Nephron (organoid): ENCODE measurements at regions not wholly inside any gene's neighbourhood (a gene's known extent, or its start where the extent isn't known, plus 50 kb on each side); places are given as distances from the start of the nearest gene placed in this dataset.

Experiments
- H3K27ac Mint-ChIP-seq, 3 experiments: 2 replicates each; pipeline ENCODE4 v1.8.0; 2020; ENCODE audit warnings: mixed read lengths in 3 of 3, mild to moderate bottlenecking in 2 of 3, moderate library complexity in 1 of 3
- H3K27me3 Mint-ChIP-seq: 2 replicates; pipeline ENCODE4 v1.8.0; 2021; ENCODE audit warnings: low read depth, mild to moderate bottlenecking, moderate library complexity, mixed read lengths
- H3K36me3 Mint-ChIP-seq: 2 replicates; pipeline ENCODE4 v1.8.0; 2020; ENCODE audit warnings: low read depth, mixed read lengths
- H3K4me1 Mint-ChIP-seq: 2 replicates; pipeline ENCODE4 v1.8.0; 2020; ENCODE audit warnings: mixed read lengths
- H3K4me3 Mint-ChIP-seq, 3 experiments: 2 replicates each; pipeline ENCODE4 v1.8.0; 2020; ENCODE audit warnings: mild to moderate bottlenecking in 3 of 3, mixed read lengths in 3 of 3, moderate library complexity in 2 of 3
- H3K9me3 Mint-ChIP-seq: 2 replicates; pipeline ENCODE4 v1.8.0; 2020; ENCODE audit warnings: mixed read lengths
- CTCF ChIP-seq, 3 experiments: fragments of 200-600 bp; sonication (generic); IDR thresholded peaks; one replicate each; pipeline ENCODE4 v1.5.0; 2021; ENCODE audit warnings: antibody characterized with exemption in 3 of 3; ENCODE audit not compliant: unreplicated experiment in 3 of 3

- H3K9me3 Mint-ChIP-seq = peaks cover 2% of the 10 kb centered on the region
- TF ChIP-seq CTCF (IDR thresholded peaks at IDR 0.05; ENCODE audit: unreplicated experiment in 3 of 3) = no peak
- H3K27ac Mint-ChIP-seq = no peak overlapping the region
- peaks cover 42% of the 10 kb centered on the region for H3K4me1 Mint-ChIP-seq
- H3K27me3 Mint-ChIP-seq = no peaks in the 10 kb centered on the region
- no peak overlapping the region for H3K4me3 Mint-ChIP-seq
- H3K36me3 Mint-ChIP-seq = no peaks in the 10 kb centered on the region
These were observed 392.8 kb downstream of the AASDHPPT start for GRCh38 chr11:106470230-106470629.

GRCh38 chr11:106471276-106471675, 393.8 kb downstream of the AASDHPPT start:
- H3K27ac Mint-ChIP-seq = peak overlapping the region; percentile 1 to 48 (median 21)
- no peak for TF ChIP-seq CTCF (IDR thresholded peaks at IDR 0.05; ENCODE audit: unreplicated experiment in 3 of 3)
- peaks cover 2% of the 10 kb centered on the region for H3K9me3 Mint-ChIP-seq
- H3K4me1 Mint-ChIP-seq = peaks cover 32% of the 10 kb centered on the region
- H3K36me3 Mint-ChIP-seq = no peaks in the 10 kb centered on the region
- no peak overlapping the region for H3K4me3 Mint-ChIP-seq
- H3K27me3 Mint-ChIP-seq = no peaks in the 10 kb centered on the region

GRCh38 chr11:106473089-106473722, 395.7 kb downstream of the AASDHPPT start:
- Mint-ChIP-seq H3K27ac (peak overlapping the region in 2 of 3 experiments; percentile 7 to 20), H3K9me3 (peaks cover 2% of the 10 kb centered on the region), H3K27me3 (no peaks in the 10 kb centered on the region), H3K4me1 (peaks cover 19% of the 10 kb centered on the region), H3K36me3 (no peaks in the 10 kb centered on the region), H3K4me3 (no peak overlapping the region)
- no peak for TF ChIP-seq CTCF (IDR thresholded peaks at IDR 0.05; ENCODE audit: unreplicated experiment in 3 of 3)

GRCh38 chr11:106474274-106474673, 396.8 kb downstream of the AASDHPPT start:
- H3K27ac Mint-ChIP-seq = no peak overlapping the region
- no peak overlapping the region for H3K4me3 Mint-ChIP-seq
- peaks cover 11% of the 10 kb centered on the region for H3K4me1 Mint-ChIP-seq
- TF ChIP-seq CTCF (IDR thresholded peaks at IDR 0.05; ENCODE audit: unreplicated experiment in 3 of 3) = no peak
- H3K36me3 Mint-ChIP-seq = no peaks in the 10 kb centered on the region
- peaks cover 2% of the 10 kb centered on the region for H3K9me3 Mint-ChIP-seq
- no peaks in the 10 kb centered on the region for H3K27me3 Mint-ChIP-seq

GRCh38 chr11:106475181-106475580, 397.7 kb downstream of the AASDHPPT start:
- Mint-ChIP-seq H3K27me3 (no peaks in the 10 kb centered on the region), H3K4me1 (peaks cover 14% of the 10 kb centered on the region), H3K4me3 (no peak overlapping the region), H3K9me3 (peaks cover 2% of the 10 kb centered on the region), H3K27ac (no peak overlapping the region), H3K36me3 (no peaks in the 10 kb centered on the region)
- no peak for TF ChIP-seq CTCF (IDR thresholded peaks at IDR 0.05; ENCODE audit: unreplicated experiment in 3 of 3)

- Mint-ChIP-seq H3K36me3 (no peaks in the 10 kb centered on the region), H3K4me3 (no peak overlapping the region), H3K4me1 (peaks cover 28% of the 10 kb centered on the region), H3K27ac (no peak overlapping the region), H3K27me3 (no peaks in the 10 kb centered on the region), H3K9me3 (peaks cover 2% of the 10 kb centered on the region)
- TF ChIP-seq CTCF (IDR thresholded peaks at IDR 0.05; ENCODE audit: unreplicated experiment in 3 of 3) = no peak
These were observed 400.3 kb downstream of the AASDHPPT start for GRCh38 chr11:106477776-106478175.
